HG03135 (cell line): ENCODE measurements at regions not wholly inside any gene's neighbourhood (a gene's known extent, or its start where the extent isn't known, plus 50 kb on each side); places are given as distances from the start of the nearest gene placed in this dataset.
A peak's percentile ranks its signal among the peaks of the same experiment; 100 is the strongest.
"Not testable (repeated sequence)": the region's sequence is repeated elsewhere in the genome, so short reads cannot be mapped to it uniquely, and the experiment has no call there.

Experiments used
- ATAC-seq: cut with Tn5 transposase; IDR thresholded peaks from one replicate; pipeline ENCODE4 v1.9.1; 2021; ENCODE audit warnings: mild to moderate bottlenecking, moderate library complexity; ENCODE audit not compliant: unreplicated experiment

- not testable (repeated sequence) for ATAC-seq
Observed at GRCh38 chr5:97234380-97234779, 51.3 kb upstream of the RIOK2 start.

- ATAC-seq: no peak
Observed at GRCh38 chr5:97242341-97242740, 59.3 kb upstream of the RIOK2 start.

DNA sequence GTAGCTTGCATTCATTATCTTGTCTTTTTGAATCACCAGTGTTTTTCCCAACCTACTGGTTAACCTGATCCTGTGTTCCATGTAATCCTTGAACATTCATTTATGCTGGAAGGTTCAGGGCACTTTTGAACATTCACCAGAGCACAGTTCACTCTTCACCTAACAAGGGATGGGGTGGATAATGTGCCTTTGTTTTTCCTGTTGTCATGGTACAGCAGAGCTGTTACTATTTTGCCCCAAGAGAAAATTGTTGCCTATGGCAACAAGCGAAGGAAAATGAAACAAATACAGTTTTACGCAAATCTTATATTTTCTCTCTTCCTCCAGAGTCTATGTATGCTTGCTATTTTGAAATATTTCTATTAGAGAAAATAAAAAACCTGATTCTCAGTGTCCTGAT, 60.3 kb upstream of the RIOK2 start:
- no peak for ATAC-seq

- no peak for ATAC-seq
Observed at GRCh38 chr5:97245386-97245785, 62.3 kb upstream of the RIOK2 start.

DNA sequence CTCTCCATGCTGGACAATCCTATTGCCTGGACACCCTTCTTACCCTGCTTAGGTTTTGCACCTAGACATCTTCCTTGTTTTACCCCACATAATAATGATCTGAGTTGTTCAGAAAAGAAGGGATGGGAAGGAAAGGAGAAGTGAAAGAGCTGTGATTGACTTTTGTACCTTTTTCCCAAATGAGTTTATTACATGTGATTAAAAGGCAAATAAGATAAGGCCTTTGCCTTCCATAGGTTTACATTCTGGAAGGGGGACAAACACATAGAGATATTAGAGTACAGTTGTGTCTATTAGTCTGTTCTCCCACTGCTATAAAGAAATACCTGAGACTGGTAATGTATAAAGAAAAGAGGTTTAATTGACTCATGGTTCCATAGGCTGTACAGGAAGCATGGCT, 67.1 kb upstream of the RIOK2 start:
- ATAC-seq: no peak

DNA sequence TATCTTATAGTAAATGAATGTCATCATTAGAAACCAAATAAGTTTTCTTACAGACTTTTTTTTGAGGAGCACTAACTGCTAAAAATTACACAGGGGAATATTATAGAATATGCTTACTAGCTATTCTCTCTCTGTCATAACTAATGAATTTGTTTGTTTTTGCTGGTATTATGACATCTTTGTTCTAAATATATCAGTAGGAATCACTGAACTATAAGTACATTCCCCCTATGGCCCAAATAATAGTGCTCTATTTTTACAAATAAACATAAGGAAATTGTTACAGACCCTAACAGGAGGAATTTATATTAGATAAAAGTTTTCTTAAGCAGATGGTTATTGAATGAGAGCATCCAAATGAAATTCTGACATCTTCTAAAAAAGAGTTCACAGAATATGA, 83.0 kb upstream of the RIOK2 start:
- ATAC-seq: no peak

DNA sequence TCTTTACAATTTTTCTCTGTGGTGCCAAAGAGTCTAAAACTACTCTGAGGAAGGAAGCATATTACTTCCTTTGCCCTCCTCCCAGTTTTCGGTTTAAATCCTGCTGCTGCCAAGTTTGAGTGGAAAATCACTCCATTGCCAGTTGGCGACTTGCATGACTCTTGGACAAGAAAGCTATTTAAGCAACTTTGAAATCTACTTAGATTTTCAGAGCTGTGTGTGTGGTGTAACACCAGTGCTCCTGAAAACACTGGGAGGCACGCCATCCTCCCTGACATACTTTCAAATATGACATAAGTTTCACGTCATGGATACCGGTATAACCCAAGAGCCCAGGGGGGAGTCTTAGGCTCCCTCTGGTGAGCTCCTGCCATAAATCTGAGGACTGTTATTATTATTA, 83.5 kb upstream of the RIOK2 start:
- no peak for ATAC-seq

- no peak for ATAC-seq
Observed at GRCh38 chr5:97267767-97268166, 84.7 kb upstream of the RIOK2 start.

GRCh38 chr5:97276474-97277120, 93.5 kb upstream of the RIOK2 start:
- no peak for ATAC-seq

- no peak for ATAC-seq
Observed at GRCh38 chr5:97281257-97281656, 98.2 kb upstream of the RIOK2 start.

DNA sequence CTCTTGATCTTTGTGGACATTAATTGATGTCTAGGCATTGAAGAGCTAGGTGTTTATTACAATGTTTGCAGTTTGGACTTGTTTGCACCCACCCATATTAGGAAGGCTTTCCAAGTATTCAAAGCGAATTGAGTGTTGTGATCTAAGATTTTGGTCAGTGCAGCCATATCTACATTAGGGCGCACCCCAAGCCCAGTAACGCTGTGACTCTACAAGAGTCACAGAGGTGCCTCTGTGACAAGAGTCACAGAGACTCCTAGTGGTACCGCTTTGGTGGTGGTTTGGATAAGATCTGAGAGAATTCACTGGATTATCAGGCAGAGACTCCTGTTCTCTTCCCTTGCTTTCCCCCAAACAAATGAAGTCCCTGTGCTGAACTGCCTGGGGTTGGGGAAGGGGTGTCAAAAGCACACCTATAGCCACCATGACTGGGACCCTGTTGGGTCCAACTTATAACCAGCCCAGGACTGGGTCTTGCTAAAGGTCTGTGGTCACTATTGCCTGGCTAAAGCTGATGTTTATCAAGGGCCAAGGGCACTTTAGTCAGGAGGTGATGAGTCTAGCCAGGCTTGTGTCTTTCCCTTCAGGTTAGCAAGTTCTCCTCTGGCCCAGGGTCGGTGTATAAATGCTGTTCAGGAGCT, 114.1 kb upstream of the RIOK2 start:
- ATAC-seq: peak; percentile 99

DNA sequence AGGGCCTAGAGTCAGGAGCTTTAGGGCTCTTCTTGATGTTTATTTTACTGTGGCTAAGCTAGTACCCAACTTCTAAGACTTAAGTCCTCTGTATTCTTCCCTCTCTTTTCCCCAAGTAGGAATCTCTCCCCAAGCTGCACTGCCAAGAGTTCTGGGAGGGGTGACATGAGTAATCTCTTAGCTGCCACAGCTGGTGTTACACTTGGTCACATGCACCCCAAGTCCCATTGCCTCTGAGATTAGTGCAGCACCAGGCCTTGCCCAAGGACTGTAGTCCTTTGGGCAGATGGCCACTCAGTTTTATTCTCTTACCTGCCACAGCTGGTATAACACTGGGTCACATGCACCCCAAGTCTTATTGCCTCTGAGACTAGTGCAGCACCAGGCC, 114.7 kb upstream of the RIOK2 start:
- ATAC-seq: peak; percentile 31

DNA sequence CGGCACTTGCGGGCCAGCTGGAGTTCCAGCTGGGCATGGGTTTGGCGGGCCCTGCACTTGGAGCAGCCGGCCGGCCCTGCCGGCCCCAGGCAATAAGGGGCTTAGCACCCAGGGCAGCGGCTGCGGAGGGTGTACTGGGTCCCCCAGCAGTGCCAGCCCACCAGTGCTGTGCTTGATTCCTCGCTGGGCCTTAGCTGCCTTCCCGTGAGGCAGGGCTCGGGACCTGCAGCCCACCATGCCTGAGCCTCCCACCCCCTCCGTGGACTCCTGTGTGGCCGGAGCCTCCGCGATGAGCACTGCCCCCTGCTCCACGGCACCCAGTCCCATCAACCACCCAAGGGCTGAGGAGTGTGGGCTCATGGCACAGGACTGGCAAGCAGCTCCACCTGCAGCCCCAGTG, 118.1 kb upstream of the RIOK2 start:
- not testable (repeated sequence) for ATAC-seq

GRCh38 chr5:97338729-97339128, 155.7 kb upstream of the RIOK2 start:
- ATAC-seq: no peak

GRCh38 chr5:97355775-97356174, 172.7 kb upstream of the RIOK2 start:
- peak; percentile 90 for ATAC-seq

- no peak for ATAC-seq
Observed at GRCh38 chr5:97363577-97363976, 180.5 kb upstream of the RIOK2 start.

GRCh38 chr5:97364731-97365130, 181.7 kb upstream of the RIOK2 start:
- no peak for ATAC-seq

GRCh38 chr5:97365163-97365845, 182.3 kb upstream of the RIOK2 start:
- ATAC-seq: no peak

DNA sequence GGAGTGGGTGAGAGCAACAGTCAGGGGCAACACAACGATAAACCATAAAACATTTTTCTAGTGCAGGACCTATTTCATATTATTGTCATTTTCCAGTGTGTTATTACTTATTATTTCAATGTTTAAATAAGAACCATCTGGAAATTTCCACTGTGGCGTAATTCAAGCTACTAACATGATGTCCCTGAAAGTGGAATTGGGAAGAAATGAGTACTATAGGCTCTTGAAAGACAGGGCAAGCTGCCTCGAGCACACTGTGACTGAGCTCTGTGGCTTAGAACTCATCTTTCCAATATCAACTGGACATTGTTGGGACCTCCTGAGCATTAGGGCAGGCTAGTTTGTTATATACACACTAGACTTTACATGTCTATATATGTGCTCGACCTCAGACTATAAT, 182.9 kb upstream of the RIOK2 start:
- no peak for ATAC-seq

DNA sequence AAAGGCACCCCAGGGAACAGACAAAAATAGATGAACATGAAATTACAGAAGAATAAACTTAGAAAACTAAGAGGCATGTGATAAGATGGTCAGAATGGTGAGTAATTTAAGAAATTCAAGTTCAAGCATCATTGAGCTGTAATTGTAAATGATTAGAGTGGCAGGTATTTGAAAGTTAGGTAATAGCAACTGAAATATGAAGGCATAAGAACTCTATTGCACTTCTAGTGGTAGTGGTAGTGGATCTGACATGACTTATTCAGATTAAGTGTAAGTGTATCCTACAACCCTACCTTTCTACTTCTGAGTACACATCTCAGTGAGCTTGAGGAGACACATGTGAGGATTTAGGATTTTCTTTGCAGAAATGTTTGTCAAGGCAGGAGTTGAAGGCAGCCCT, 192.9 kb upstream of the RIOK2 start:
- no peak for ATAC-seq

GRCh38 chr5:97377582-97377981, 194.5 kb upstream of the RIOK2 start:
- ATAC-seq: no peak

- no peak for ATAC-seq
Observed at GRCh38 chr5:97383996-97384395, 200.9 kb upstream of the RIOK2 start.
